ENCODE measurements at regions not wholly inside any gene's neighbourhood (a gene's known extent, or its start where the extent isn't known, plus 50 kb on each side); places are given as distances from the start of the nearest gene placed in this dataset.

DNA sequence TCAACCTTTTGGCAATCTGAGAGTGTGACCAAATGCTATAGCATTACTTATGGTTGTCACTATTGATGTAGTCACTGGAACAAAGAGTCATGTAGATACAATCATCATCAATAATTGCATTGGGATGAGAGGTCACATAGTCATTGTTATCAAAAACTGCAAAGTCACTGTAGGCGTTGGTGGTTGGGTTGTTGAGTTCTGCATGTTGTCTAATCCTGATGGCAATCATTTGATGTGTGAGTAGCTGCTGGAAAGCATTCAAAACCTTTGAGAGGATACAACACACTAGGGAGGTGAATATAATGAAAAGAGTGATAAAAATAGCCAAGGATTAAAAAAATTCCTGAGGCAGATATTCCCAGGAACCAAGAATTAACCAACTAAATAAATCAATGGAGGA, 214.7 kb upstream of the SYT10 start:
- TF ChIP-seq, protein P1, sequence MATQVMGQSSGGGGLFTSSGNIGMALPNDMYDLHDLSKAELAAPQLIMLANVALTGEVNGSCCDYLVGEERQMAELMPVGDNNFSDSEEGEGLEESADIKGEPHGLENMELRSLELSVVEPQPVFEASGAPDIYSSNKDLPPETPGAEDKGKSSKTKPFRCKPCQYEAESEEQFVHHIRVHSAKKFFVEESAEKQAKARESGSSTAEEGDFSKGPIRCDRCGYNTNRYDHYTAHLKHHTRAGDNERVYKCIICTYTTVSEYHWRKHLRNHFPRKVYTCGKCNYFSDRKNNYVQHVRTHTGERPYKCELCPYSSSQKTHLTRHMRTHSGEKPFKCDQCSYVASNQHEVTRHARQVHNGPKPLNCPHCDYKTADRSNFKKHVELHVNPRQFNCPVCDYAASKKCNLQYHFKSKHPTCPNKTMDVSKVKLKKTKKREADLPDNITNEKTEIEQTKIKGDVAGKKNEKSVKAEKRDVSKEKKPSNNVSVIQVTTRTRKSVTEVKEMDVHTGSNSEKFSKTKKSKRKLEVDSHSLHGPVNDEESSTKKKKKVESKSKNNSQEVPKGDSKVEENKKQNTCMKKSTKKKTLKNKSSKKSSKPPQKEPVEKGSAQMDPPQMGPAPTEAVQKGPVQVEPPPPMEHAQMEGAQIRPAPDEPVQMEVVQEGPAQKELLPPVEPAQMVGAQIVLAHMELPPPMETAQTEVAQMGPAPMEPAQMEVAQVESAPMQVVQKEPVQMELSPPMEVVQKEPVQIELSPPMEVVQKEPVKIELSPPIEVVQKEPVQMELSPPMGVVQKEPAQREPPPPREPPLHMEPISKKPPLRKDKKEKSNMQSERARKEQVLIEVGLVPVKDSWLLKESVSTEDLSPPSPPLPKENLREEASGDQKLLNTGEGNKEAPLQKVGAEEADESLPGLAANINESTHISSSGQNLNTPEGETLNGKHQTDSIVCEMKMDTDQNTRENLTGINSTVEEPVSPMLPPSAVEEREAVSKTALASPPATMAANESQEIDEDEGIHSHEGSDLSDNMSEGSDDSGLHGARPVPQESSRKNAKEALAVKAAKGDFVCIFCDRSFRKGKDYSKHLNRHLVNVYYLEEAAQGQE (IDR thresholded peaks at IDR 0.05; ENCODE audit: insufficient replicate concordance, low read depth), result no peak
- TF ChIP-seq POLR2AphosphoS5 (IDR thresholded peaks at IDR 0.05; ENCODE audit: low read depth), result no peak
- no peak for TF ChIP-seq CTCF (IDR thresholded peaks at IDR 0.05; ENCODE audit: insufficient read depth, low read length)
- TF ChIP-seq SPI1 (IDR thresholded peaks at IDR 0.05; ENCODE audit: borderline replicate concordance, low read depth), result no peak
- no peak for TF ChIP-seq GABPA (IDR thresholded peaks at IDR 0.05; ENCODE audit: low read depth)
- no peaks in the 10 kb centered on the region for H3K27me3 ChIP-seq (ENCODE audit: insufficient read depth, poor library complexity, severe bottlenecking)
- H3K4me3 ChIP-seq (replicated peaks; ENCODE audit: insufficient read depth, low read length), result no peak overlapping the region
- no peak overlapping the region for H3K27ac ChIP-seq (replicated peaks)
- DNase-seq (ENCODE audit: low read depth in 1 of 2, low spot score in 1 of 2), result no peak

DNA sequence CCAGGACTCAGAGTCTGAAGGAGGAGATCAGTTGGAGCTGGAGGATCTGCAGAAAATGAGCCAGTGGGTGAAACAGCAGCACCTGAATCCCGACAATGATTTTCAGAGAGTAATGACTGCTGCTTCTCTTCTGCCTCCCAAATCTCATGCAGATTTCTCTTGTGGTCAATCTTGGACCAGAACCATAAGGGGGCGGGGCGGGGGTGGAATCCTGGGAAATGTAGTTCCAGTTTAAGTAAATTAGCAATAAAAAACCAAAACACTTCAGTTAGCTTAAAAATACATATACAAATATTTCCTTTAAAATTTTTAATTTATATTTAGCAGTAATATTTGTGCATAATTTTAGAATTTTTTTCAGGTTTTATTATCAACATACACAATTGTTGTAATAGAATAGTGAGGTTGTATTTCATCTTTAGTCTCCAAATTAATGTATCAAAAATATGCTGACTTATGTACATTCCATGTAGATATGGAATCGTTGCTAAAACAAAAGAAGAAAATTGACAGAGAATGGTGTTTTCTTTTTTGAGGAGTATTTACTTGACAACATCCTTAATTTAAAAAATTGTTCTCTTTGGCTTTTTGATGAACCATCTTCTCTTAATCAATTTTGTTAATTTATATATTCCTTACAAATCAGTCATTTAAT, 223.5 kb upstream of the SYT10 start:
- TF ChIP-seq, protein P1 (IDR thresholded peaks at IDR 0.05; ENCODE audit: insufficient replicate concordance, low read depth), result no peak
- no peak for TF ChIP-seq POLR2AphosphoS5 (IDR thresholded peaks at IDR 0.05; ENCODE audit: low read depth)
- TF ChIP-seq GABPA (IDR thresholded peaks at IDR 0.05; ENCODE audit: low read depth), result no peak
- no peak for TF ChIP-seq CTCF (IDR thresholded peaks at IDR 0.05; ENCODE audit: insufficient read depth, low read length)
- no peak for TF ChIP-seq SPI1 (IDR thresholded peaks at IDR 0.05; ENCODE audit: borderline replicate concordance, low read depth)

DNA sequence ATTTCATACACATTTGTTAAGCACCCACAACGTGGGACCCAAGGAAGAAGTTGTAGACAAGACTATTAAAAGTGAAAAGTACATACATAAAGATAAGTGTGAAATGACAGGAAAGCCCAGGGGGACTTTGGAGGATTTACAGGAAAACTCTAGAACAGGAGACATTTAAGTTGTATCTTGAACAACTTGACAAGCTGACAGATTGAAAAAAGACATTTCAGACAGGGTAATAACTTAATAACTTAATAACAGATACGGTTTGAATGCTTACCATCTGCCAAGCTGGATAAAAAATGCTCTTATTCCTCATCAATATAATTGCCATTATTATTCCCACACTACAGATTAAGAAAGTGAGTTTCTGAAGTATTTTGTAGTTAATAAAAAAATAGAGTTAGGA, 229.7 kb upstream of the SYT10 start:
- DNase-seq (ENCODE audit: low read depth in 1 of 2, low spot score in 1 of 2), result no peak
- H3K27me3 ChIP-seq (ENCODE audit: insufficient read depth, poor library complexity, severe bottlenecking), result no peaks in the 10 kb centered on the region
- no peak overlapping the region for H3K4me3 ChIP-seq (replicated peaks; ENCODE audit: insufficient read depth, low read length)
- H3K27ac ChIP-seq (replicated peaks), result no peak overlapping the region
- TF ChIP-seq, protein P1 (IDR thresholded peaks at IDR 0.05; ENCODE audit: insufficient replicate concordance, low read depth), result no peak
- no peak for TF ChIP-seq GABPA (IDR thresholded peaks at IDR 0.05; ENCODE audit: low read depth)
- TF ChIP-seq CTCF (IDR thresholded peaks at IDR 0.05; ENCODE audit: insufficient read depth, low read length), result no peak
- no peak for TF ChIP-seq POLR2AphosphoS5 (IDR thresholded peaks at IDR 0.05; ENCODE audit: low read depth)
- TF ChIP-seq SPI1 (IDR thresholded peaks at IDR 0.05; ENCODE audit: borderline replicate concordance, low read depth), result no peak

More for the DNA sequence above, 223.5 kb upstream of the SYT10 start:
- no peak overlapping the region for H3K4me3 ChIP-seq (replicated peaks; ENCODE audit: insufficient read depth, low read length)
- DNase-seq (ENCODE audit: low read depth in 1 of 2, low spot score in 1 of 2), result no peak
- no peak overlapping the region for H3K27ac ChIP-seq (replicated peaks)
- H3K27me3 ChIP-seq (ENCODE audit: insufficient read depth, poor library complexity, severe bottlenecking), result no peaks in the 10 kb centered on the region
